ENCODE measurements at regions not wholly inside any gene's neighbourhood (a gene's known extent, or its start where the extent isn't known, plus 50 kb on each side); places are given as distances from the start of the nearest gene placed in this dataset.

GRCh38 chrX:7218321-7219152, 70.6 kb upstream of the PUDP start:
- Histone ChIP-seq H3K27me3 (ENCODE audit: control insufficient read depth, insufficient read depth, low read length) (no peaks in the 10 kb centered on the region), H3K4me3 (ENCODE audit: low read depth, low read length) (no peak overlapping the region), H3K36me3 (ENCODE audit: control insufficient read depth, insufficient read depth, low read length) (no peaks in the 10 kb centered on the region)
- no peak for TF ChIP-seq CTCF (IDR thresholded peaks at IDR 0.05; ENCODE audit: insufficient read depth, low read length, severe bottlenecking)
- DNase-seq (ENCODE audit: low read depth) (no peak), FAIRE-seq (no peak)

- H3K27me3 ChIP-seq (ENCODE audit: control insufficient read depth, insufficient read depth, low read length) = no peaks in the 10 kb centered on the region
- H3K36me3 ChIP-seq (ENCODE audit: control insufficient read depth, insufficient read depth, low read length) = no peaks in the 10 kb centered on the region
- no peak overlapping the region for H3K4me3 ChIP-seq (ENCODE audit: low read depth, low read length)
- FAIRE-seq (no peak), DNase-seq (ENCODE audit: low read depth) (no peak)
- no peak for TF ChIP-seq CTCF (IDR thresholded peaks at IDR 0.05; ENCODE audit: insufficient read depth, low read length, severe bottlenecking)
Observed at GRCh38 chrX:7216981-7217587, 69.1 kb upstream of the PUDP start.

GRCh38 chrX:7215842-7216241, 67.9 kb upstream of the PUDP start:
- H3K36me3 ChIP-seq (ENCODE audit: control insufficient read depth, insufficient read depth, low read length) = no peaks in the 10 kb centered on the region
- no peak for TF ChIP-seq CTCF (IDR thresholded peaks at IDR 0.05; ENCODE audit: insufficient read depth, low read length, severe bottlenecking)
- no peak for FAIRE-seq
- no peaks in the 10 kb centered on the region for H3K27me3 ChIP-seq (ENCODE audit: control insufficient read depth, insufficient read depth, low read length)
- DNase-seq (ENCODE audit: low read depth) = no peak
- no peak overlapping the region for H3K4me3 ChIP-seq (ENCODE audit: low read depth, low read length)

GRCh38 chrX:7214251-7214650, 66.3 kb upstream of the PUDP start:
- DNase-seq (ENCODE audit: low read depth) = no peak
- FAIRE-seq = no peak
- TF ChIP-seq CTCF (IDR thresholded peaks at IDR 0.05; ENCODE audit: insufficient read depth, low read length, severe bottlenecking) = no peak
- Histone ChIP-seq H3K27me3 (ENCODE audit: control insufficient read depth, insufficient read depth, low read length) (no peaks in the 10 kb centered on the region), H3K4me3 (ENCODE audit: low read depth, low read length) (no peak overlapping the region), H3K36me3 (ENCODE audit: control insufficient read depth, insufficient read depth, low read length) (no peaks in the 10 kb centered on the region)

GRCh38 chrX:7205037-7205577, 57.2 kb upstream of the PUDP start:
- no peak for FAIRE-seq
- TF ChIP-seq CTCF (IDR thresholded peaks at IDR 0.05; ENCODE audit: insufficient read depth, low read length, severe bottlenecking) = no peak

More at GRCh38 chrX:7205037-7205577, 57.2 kb upstream of the PUDP start:
- Histone ChIP-seq H3K36me3 (ENCODE audit: control insufficient read depth, insufficient read depth, low read length) (no peaks in the 10 kb centered on the region), H3K27me3 (ENCODE audit: control insufficient read depth, insufficient read depth, low read length) (no peaks in the 10 kb centered on the region), H3K4me3 (ENCODE audit: low read depth, low read length) (no peak overlapping the region)
- DNase-seq (ENCODE audit: low read depth) = no peak

Data from bronchial epithelial cell (primary cell).